ENCODE measurements at regions not wholly inside any gene's neighbourhood (a gene's known extent, or its start where the extent isn't known, plus 50 kb on each side); places are given as distances from the start of the nearest gene placed in this dataset.
"Not testable (repeated sequence)": the region's sequence is repeated elsewhere in the genome, so short reads cannot be mapped to it uniquely, and the experiment has no call there.

DNA sequence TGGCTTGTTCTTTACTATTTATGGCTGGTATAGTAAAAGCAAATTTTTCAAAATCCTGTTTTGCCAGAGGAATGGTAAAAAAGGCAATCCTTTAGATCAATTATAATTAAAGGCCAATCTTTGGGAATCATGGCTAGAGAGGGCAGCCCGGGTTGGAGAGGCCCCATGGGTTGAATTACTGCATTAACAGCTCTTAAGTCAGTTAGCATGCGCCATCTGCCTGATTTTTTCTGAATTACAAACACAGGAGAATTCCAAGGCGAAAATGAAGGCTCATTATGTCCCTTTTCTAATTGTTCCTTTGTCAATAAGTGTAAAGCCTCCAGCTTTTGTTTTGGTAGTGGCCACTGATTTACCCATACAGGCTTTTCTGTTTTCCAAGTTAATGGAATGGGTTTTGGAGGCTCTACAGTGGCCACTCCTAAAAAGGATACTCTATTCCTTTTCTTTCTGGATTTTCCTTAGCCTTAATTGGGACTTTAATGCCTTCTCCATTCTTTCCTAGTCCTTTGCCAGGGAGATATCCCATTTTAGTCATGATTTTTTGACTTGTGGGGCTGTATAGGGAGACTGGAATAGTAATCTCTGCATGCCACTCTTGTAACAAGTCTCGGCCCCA lies 114.9 kb upstream of the LARP1 start:
- H3K9me3 Mint-ChIP-seq = peaks cover 23% of the 10 kb centered on the region
- H3K4me3 ChIP-seq; H3K27ac Mint-ChIP-seq; ATAC-seq; H3K79me2 ChIP-seq (replicated peaks; ENCODE audit: insufficient read depth); H3K27me3 ChIP-seq (ENCODE audit: insufficient read depth); H3F3A ChIP-seq (replicated peaks; ENCODE audit: low read depth); H3K4me3 Mint-ChIP-seq; H3K36me3 ChIP-seq (ENCODE audit: insufficient read depth); H4K20me1 ChIP-seq (replicated peaks; ENCODE audit: insufficient read depth); H3K27ac ChIP-seq (ENCODE audit: low read depth); H3K4me2 ChIP-seq; H3K4me1 ChIP-seq (ENCODE audit: insufficient read depth); H3K27me3 Mint-ChIP-seq (ENCODE audit: insufficient read depth, low read depth, poor library complexity); H2AFZ ChIP-seq; H3K9me2 ChIP-seq (ENCODE audit: insufficient read depth); H3K4me1 Mint-ChIP-seq: not testable (repeated sequence)
- TF ChIP-seq, protein P1, sequence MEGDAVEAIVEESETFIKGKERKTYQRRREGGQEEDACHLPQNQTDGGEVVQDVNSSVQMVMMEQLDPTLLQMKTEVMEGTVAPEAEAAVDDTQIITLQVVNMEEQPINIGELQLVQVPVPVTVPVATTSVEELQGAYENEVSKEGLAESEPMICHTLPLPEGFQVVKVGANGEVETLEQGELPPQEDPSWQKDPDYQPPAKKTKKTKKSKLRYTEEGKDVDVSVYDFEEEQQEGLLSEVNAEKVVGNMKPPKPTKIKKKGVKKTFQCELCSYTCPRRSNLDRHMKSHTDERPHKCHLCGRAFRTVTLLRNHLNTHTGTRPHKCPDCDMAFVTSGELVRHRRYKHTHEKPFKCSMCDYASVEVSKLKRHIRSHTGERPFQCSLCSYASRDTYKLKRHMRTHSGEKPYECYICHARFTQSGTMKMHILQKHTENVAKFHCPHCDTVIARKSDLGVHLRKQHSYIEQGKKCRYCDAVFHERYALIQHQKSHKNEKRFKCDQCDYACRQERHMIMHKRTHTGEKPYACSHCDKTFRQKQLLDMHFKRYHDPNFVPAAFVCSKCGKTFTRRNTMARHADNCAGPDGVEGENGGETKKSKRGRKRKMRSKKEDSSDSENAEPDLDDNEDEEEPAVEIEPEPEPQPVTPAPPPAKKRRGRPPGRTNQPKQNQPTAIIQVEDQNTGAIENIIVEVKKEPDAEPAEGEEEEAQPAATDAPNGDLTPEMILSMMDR (conservative IDR thresholded peaks at IDR 0.05; ENCODE audit: low read depth in 2 of 2) = peak; percentile 62 to 66
- H3K36me3 Mint-ChIP-seq (ENCODE audit: low read depth) = peaks cover 13% of the 10 kb centered on the region; the same call in 2 of the 3 replicates
- peak; percentile 69 for DNase-seq (ENCODE audit: low spot score)

DNA sequence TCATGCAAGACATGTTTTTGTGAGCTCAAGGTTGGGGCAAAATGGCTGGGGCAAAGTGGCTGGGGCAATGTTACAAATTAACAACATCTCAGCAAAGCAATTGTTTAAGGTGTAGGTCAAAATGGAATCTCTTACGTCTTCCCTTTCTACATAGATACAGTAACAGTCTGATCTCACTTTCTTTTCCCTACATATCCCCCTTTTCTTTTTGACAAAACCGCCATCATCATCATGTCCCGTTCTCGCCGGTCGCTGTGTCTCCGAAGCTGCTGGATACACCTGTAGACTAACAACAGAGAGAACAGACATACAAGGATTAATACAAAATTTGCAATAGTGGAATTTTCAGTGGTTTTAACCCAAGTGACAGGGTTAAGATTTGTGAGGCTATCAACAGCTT lies 118.4 kb upstream of the LARP1 start:
- H3K9me3 Mint-ChIP-seq; H3K36me3 Mint-ChIP-seq (ENCODE audit: low read depth); H4K20me1 ChIP-seq (replicated peaks; ENCODE audit: insufficient read depth); H3K79me2 ChIP-seq (replicated peaks; ENCODE audit: insufficient read depth); H3K27ac Mint-ChIP-seq; H3F3A ChIP-seq (replicated peaks; ENCODE audit: low read depth); ATAC-seq; H3K27me3 ChIP-seq (ENCODE audit: insufficient read depth); H3K27me3 Mint-ChIP-seq (ENCODE audit: insufficient read depth, low read depth, poor library complexity); H3K36me3 ChIP-seq (ENCODE audit: insufficient read depth); H3K4me1 ChIP-seq (ENCODE audit: insufficient read depth); H3K4me1 Mint-ChIP-seq; H3K4me2 ChIP-seq; H3K4me3 Mint-ChIP-seq; DNase-seq (ENCODE audit: low spot score); H3K27ac ChIP-seq (ENCODE audit: low read depth); H3K4me3 ChIP-seq; H3K9me2 ChIP-seq (ENCODE audit: insufficient read depth): not testable (repeated sequence)
- H2AFZ ChIP-seq = 0 out of 2 replicates have a peak overlapping the region, but pooled peaks have one; percentile 29

DNA sequence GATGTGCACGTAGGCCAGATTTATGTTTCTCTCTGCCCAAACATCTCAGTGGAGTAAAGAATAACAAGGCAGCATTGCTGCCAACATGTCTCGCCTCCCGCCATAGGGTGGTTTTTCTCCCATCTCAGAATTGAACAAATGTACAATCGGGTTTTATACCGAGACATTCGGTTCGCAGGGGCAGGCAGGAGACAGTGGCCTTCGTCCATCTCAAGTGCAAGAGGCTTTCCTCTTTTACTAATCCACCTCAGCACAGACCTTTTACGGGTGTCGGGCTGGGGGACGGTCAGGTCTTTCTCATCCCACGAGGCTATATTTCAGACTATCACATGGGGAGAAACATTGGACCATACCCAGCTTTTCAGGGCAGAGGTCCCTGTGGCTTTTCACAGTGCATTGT lies 118.9 kb upstream of the LARP1 start:
- H3K9me2 ChIP-seq (ENCODE audit: insufficient read depth); H3K79me2 ChIP-seq (replicated peaks; ENCODE audit: insufficient read depth); H4K20me1 ChIP-seq (replicated peaks; ENCODE audit: insufficient read depth); H3K4me3 ChIP-seq; H3K4me2 ChIP-seq; H3F3A ChIP-seq (replicated peaks; ENCODE audit: low read depth); H3K36me3 Mint-ChIP-seq (ENCODE audit: low read depth); H3K27me3 Mint-ChIP-seq (ENCODE audit: insufficient read depth, low read depth, poor library complexity); ATAC-seq; DNase-seq (ENCODE audit: low spot score); H3K4me1 Mint-ChIP-seq; H3K27me3 ChIP-seq (ENCODE audit: insufficient read depth); H3K27ac ChIP-seq (ENCODE audit: low read depth); H3K27ac Mint-ChIP-seq; H3K9me3 Mint-ChIP-seq; H3K4me3 Mint-ChIP-seq; H3K4me1 ChIP-seq (ENCODE audit: insufficient read depth); H3K36me3 ChIP-seq (ENCODE audit: insufficient read depth): not testable (repeated sequence)
- H2AFZ ChIP-seq = 0 out of 2 replicates have a peak overlapping the region, but pooled peaks have one; percentile 29

DNA sequence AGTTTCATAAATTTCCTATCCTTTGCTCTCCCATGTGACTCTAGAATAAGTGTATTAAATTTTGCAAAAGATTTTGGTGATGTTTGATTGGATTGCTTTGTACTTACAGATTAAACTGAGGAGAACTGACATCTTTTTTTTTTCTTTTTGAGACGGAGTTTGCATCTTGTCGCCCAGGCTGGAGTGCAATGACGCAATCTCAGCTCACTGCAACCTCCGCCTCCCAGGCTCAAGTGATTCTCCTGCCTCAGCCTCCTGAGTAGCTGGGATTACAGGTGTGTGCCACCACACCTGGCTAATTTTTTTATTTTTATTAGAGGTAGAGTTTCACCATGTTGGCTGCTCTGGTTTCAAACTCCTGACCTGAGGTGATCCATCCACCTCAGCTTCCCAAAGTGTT lies 121.4 kb upstream of the LARP1 start:
- not testable (repeated sequence) for H3K4me3 ChIP-seq; H3K9me2 ChIP-seq (ENCODE audit: insufficient read depth); DNase-seq (ENCODE audit: low spot score); H3K36me3 ChIP-seq (ENCODE audit: insufficient read depth); H3K27me3 Mint-ChIP-seq (ENCODE audit: insufficient read depth, low read depth, poor library complexity); H3K36me3 Mint-ChIP-seq (ENCODE audit: low read depth); H3K4me1 Mint-ChIP-seq; H4K20me1 ChIP-seq (replicated peaks; ENCODE audit: insufficient read depth); H3K27ac ChIP-seq (ENCODE audit: low read depth); H3K4me3 Mint-ChIP-seq; H3K4me1 ChIP-seq (ENCODE audit: insufficient read depth); H3K27ac Mint-ChIP-seq; H3K79me2 ChIP-seq (replicated peaks; ENCODE audit: insufficient read depth); H2AFZ ChIP-seq; ATAC-seq; H3K9me3 Mint-ChIP-seq; H3F3A ChIP-seq (replicated peaks; ENCODE audit: low read depth); H3K4me2 ChIP-seq; H3K27me3 ChIP-seq (ENCODE audit: insufficient read depth)
